ENCODE measurements at regions not wholly inside any gene's neighbourhood (a gene's known extent, or its start where the extent isn't known, plus 50 kb on each side); places are given as distances from the start of the nearest gene placed in this dataset.

DNA sequence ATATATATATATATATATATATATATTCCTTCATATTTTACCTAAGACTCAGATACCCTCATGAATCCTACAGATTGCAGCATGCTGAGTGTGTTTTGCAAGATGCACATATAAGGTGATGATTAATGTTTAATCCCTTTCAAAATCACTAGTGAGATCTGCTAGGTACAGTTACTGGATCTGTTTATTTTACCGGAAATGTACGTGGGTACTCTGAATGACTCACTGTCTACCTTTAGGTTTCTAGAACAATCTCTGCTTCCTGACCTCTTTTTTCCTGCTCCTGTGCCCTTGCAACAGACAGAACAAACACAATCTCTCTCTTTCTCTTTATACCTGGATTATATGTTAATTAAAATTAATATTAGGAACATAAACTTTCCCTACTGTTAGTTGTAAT is 379.6 kb downstream of the FAM133A start:
- Histone ChIP-seq H3F3A (ENCODE audit: low read depth) (peaks cover 5% of the 10 kb centered on the region), H3K4me3 (no peak overlapping the region), H3K9me3 (ENCODE audit: low read depth) (no peaks in the 10 kb centered on the region), H4K20me1 (ENCODE audit: low read depth) (no peaks in the 10 kb centered on the region), H3K9ac (no peak overlapping the region), H3K27me3 (no peaks in the 10 kb centered on the region), H3K79me2 (ENCODE audit: low read depth) (no peaks in the 10 kb centered on the region), H3K36me3 (no peaks in the 10 kb centered on the region), H3K4me1 (peaks cover 12% of the 10 kb centered on the region), H3K4me2 (no peak overlapping the region), H2AFZ (replicated peaks) (no peak overlapping the region), H3K27ac (no peak overlapping the region)
- H3K4me1 Mint-ChIP-seq = peaks cover 6% of the 10 kb centered on the region
- no peak overlapping the region for H3K4me3 Mint-ChIP-seq
- H3K9me3 Mint-ChIP-seq = peaks cover 3% of the 10 kb centered on the region
- no peak for DNase-seq (ENCODE audit: low spot score)
- no peak overlapping the region for H3K27ac Mint-ChIP-seq
- no peaks in the 10 kb centered on the region for H3K36me3 Mint-ChIP-seq
- TF ChIP-seq, protein P1, sequence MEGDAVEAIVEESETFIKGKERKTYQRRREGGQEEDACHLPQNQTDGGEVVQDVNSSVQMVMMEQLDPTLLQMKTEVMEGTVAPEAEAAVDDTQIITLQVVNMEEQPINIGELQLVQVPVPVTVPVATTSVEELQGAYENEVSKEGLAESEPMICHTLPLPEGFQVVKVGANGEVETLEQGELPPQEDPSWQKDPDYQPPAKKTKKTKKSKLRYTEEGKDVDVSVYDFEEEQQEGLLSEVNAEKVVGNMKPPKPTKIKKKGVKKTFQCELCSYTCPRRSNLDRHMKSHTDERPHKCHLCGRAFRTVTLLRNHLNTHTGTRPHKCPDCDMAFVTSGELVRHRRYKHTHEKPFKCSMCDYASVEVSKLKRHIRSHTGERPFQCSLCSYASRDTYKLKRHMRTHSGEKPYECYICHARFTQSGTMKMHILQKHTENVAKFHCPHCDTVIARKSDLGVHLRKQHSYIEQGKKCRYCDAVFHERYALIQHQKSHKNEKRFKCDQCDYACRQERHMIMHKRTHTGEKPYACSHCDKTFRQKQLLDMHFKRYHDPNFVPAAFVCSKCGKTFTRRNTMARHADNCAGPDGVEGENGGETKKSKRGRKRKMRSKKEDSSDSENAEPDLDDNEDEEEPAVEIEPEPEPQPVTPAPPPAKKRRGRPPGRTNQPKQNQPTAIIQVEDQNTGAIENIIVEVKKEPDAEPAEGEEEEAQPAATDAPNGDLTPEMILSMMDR (IDR thresholded peaks at IDR 0.05) = no peak
- TF ChIP-seq EZH2 (IDR thresholded peaks at IDR 0.05) (no peak), EZH2phosphoT487 (IDR thresholded peaks at IDR 0.05) (no peak)
- H3K27me3 Mint-ChIP-seq (ENCODE audit: insufficient read depth, low read depth) = peaks cover 4% of the 10 kb centered on the region

DNA sequence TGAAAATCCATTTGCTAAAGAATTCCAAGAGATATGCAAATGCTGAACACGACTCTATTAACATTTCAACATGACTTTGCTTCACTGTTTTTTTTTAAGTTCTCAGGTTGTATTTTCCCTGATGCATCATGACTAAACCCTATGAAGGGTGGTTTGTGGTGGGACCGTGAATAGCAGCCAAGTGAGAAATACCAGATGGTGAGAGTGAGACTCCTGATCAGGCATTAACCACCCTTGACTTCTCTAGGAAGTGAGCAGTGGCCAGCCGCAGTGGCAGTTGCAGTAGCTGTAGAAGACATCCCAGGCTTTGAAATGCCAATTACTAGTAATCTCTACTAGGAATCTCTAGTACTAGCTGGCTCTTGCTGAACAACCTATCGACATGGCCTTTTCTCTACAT is 383.4 kb downstream of the FAM133A start:
- H3K27ac Mint-ChIP-seq = no peak overlapping the region

DNA sequence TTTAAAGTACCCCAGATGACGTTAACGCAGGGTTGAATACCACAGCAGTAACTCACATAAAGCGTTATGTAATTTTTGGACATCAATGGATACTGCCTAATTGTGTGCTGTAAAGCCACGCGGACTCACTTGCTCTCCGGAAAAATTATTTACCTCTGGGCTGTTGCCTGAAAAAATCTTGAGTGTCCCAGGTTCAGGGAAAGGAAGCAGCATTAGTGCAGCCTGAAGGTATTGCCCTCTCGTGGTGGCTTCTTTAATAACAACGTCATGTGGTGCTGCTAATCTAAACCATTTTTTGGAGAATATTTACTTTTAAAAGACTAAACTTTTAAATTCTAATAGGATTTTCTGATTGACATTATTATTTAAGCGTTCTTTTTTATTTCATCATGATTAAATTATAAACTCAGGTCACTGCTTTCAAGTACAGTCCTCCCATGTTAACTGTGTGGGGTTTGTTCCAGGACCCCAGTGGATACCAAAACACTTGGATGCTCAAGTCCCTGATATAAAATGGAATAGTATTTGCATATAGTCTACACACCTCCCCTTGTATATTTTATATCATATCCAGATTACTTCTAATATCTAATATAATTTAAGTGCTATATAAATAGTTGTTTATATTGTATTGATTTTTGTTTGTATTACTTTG is 384.8 kb downstream of the FAM133A start:
- H3K9me3 ChIP-seq (ENCODE audit: low read depth) = no peaks in the 10 kb centered on the region
- H3K4me3 ChIP-seq = no peak overlapping the region
- no peak overlapping the region for H2AFZ ChIP-seq (replicated peaks)
- peak; percentile 64 for DNase-seq (ENCODE audit: low spot score)
- no peaks in the 10 kb centered on the region for H3K9me3 Mint-ChIP-seq
- H3K79me2 ChIP-seq (ENCODE audit: low read depth) = no peaks in the 10 kb centered on the region
- H3K4me1 Mint-ChIP-seq = no peaks in the 10 kb centered on the region
- no peaks in the 10 kb centered on the region for H3K27me3 ChIP-seq
- no peak overlapping the region for H3K4me2 ChIP-seq
- no peaks in the 10 kb centered on the region for H4K20me1 ChIP-seq (ENCODE audit: low read depth)
- no peak overlapping the region for H3K27ac Mint-ChIP-seq
- H3K4me3 Mint-ChIP-seq = no peak overlapping the region
- TF ChIP-seq, protein P1 (IDR thresholded peaks at IDR 0.05) = peak; percentile 76
- TF ChIP-seq EZH2 (IDR thresholded peaks at IDR 0.05) (no peak), EZH2phosphoT487 (IDR thresholded peaks at IDR 0.05) (no peak)
- no peaks in the 10 kb centered on the region for H3K36me3 ChIP-seq
- H3K4me1 ChIP-seq = no peaks in the 10 kb centered on the region
- no peak overlapping the region for H3K9ac ChIP-seq
- no peaks in the 10 kb centered on the region for H3K36me3 Mint-ChIP-seq
- no peaks in the 10 kb centered on the region for H3F3A ChIP-seq (ENCODE audit: low read depth)
- H3K27me3 Mint-ChIP-seq (ENCODE audit: insufficient read depth, low read depth) = peaks cover 4% of the 10 kb centered on the region
- no peak overlapping the region for H3K27ac ChIP-seq

More for the DNA sequence above, 383.4 kb downstream of the FAM133A start:
- no peak overlapping the region for H3K4me3 Mint-ChIP-seq
- Histone ChIP-seq H3K27ac (no peak overlapping the region), H3K9me3 (ENCODE audit: low read depth) (no peaks in the 10 kb centered on the region), H3K36me3 (no peaks in the 10 kb centered on the region), H2AFZ (replicated peaks) (no peak overlapping the region), H3K4me3 (no peak overlapping the region), H3K27me3 (no peaks in the 10 kb centered on the region), H4K20me1 (ENCODE audit: low read depth) (no peaks in the 10 kb centered on the region), H3K4me1 (no peaks in the 10 kb centered on the region), H3F3A (ENCODE audit: low read depth) (peaks cover 2% of the 10 kb centered on the region), H3K4me2 (no peak overlapping the region), H3K79me2 (ENCODE audit: low read depth) (no peaks in the 10 kb centered on the region), H3K9ac (no peak overlapping the region)
- no peak for TF ChIP-seq EZH2phosphoT487 (IDR thresholded peaks at IDR 0.05)
- TF ChIP-seq, protein P1 (IDR thresholded peaks at IDR 0.05) = no peak
- no peak for TF ChIP-seq EZH2 (IDR thresholded peaks at IDR 0.05)
- DNase-seq (ENCODE audit: low spot score) = no peak
- H3K27me3 Mint-ChIP-seq (ENCODE audit: insufficient read depth, low read depth) = peaks cover 2% of the 10 kb centered on the region
- no peaks in the 10 kb centered on the region for H3K36me3 Mint-ChIP-seq
- H3K9me3 Mint-ChIP-seq = no peaks in the 10 kb centered on the region
- no peaks in the 10 kb centered on the region for H3K4me1 Mint-ChIP-seq

All from neural progenitor cell (in vitro differentiated cells).